ENCODE measurements at regions not wholly inside any gene's neighbourhood (a gene's known extent, or its start where the extent isn't known, plus 50 kb on each side); places are given as distances from the start of the nearest gene placed in this dataset.
"Not testable (repeated sequence)": the region's sequence is repeated elsewhere in the genome, so short reads cannot be mapped to it uniquely, and the experiment has no call there.

GRCh38 chr21:35840949-35841348 lies 219.4 kb downstream of the SETD4 start:
- DNase-seq = no peak

DNA sequence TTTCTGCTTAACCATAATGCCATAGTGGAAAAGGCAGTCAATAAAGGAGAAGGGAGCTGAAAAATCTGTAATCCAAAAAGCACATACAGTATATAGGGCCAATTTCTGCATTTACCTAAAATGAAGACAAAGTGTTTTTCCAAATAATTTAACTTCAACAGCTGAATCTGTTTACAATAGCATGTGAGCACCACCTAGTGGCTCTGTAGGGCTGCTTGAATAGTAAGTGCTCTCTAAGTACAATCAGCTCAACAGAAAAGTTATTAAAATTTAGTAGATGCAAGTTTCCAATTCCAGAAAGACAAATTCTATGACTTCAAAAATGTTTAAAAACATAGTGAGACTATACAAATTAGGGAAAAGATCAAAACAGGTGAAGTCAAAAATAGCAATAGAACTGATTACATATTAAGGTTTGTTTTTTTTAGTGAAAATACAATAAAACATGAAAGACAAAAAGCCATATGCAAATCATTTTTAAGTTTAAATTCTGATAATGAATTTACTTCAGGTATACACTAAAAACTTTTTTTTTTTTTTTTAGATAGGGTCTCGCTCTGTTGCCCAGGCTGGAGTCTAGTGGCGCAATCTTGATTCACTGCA lies 220.0 kb downstream of the SETD4 start:
- DNase-seq = no peak

GRCh38 chr21:35838987-35839763 lies 221.2 kb downstream of the SETD4 start:
- no peak for DNase-seq

- no peak for DNase-seq
Measured at GRCh38 chr21:35838350-35838749, 222.0 kb downstream of the SETD4 start.

- DNase-seq = no peak
Measured at GRCh38 chr21:35833991-35834390, 226.3 kb downstream of the SETD4 start.

GRCh38 chr21:35833388-35833787 lies 226.9 kb downstream of the SETD4 start:
- DNase-seq = no peak

GRCh38 chr21:35831230-35831629 lies 229.1 kb downstream of the SETD4 start:
- no peak for DNase-seq

DNA sequence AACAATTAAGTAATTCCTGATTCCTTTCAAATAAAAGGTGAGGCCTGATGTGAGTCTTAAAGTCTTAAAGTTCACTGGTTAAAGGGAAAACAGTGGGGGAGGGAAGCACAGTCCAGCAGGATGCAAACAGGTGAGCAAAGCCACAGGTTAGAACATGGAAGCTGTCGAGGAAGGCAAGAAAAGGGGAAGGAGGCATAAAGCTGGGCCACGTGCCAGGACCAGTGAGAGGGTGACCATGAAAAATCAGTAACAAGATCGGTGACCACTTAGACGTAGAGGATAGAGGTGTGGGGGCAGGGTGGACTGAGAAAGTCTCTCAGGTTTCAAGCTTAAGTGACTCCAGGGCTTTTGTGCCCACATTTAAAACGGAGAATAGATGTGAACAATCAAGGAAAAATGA lies 231.3 kb downstream of the SETD4 start:
- DNase-seq = no peak

DNA sequence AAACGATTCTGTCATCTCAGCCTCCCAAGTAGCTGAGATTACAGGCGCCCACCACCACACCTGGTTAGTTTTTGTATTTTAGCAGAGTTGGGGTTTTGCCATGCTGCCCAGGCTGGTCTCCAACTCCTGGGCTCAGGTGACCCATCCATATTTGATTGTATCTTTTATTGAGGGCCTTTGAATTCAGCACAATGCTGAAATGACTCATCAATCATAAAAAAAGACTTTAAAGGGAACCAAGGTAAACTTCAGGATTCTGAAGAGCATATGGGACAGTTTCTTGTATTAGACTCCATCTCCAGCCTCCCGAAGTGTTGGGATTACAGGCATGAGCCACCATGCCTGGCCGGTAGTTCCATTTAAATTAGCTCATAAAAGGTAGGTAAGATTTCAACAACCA lies 232.2 kb downstream of the SETD4 start:
- DNase-seq = no peak

- DNase-seq = no peak
Measured at GRCh38 chr21:35827004-35827403, 233.3 kb downstream of the SETD4 start.

DNA sequence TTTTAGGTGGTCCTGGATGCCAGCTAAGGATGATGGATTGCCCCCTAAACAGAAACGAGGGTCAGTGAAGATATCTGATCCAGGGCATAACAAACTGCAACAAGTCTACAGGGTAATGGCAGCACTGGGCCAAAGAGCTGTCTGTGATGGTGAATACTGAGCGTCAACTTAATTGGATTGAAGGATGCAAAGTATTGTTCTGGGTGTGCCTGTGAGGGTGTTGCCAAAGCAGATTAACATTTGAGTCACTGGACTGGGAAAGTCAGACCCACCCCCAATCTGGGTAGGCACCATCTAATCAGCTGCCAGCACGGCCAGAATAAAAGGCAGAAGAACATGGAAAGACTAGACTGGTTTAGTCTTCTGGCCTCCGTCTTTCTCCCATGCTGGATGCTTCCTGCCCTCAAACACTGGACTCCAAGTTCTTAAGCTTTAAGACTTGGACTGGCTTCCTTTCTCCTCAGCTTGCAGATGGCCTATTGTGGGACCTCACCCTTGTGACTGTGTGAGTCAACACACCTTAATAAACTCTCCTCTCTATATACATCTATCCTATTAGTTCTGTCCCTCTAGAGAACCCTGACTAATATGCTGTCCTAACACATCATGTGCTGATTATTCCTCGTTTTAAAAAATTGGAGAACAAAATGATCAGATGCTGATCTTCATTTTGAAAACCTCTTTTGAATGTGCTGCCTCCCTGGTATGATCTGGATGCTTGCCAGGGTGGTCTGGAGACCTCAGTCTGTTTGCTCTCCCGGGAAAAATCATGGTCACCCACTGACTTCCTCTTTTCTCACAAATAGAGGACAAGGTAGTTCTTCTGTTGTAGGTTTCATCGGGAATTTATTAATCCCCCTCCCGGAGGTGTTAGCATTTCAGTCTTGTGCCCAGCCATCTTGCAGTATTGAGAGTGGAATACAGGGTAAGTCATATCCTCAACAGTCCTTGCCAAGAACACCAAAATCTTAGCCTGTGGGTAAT lies 234.7 kb downstream of the SETD4 start:
- DNase-seq = no peak

- no peak for DNase-seq
Measured at GRCh38 chr21:35824136-35824535, 236.2 kb downstream of the SETD4 start.

DNA sequence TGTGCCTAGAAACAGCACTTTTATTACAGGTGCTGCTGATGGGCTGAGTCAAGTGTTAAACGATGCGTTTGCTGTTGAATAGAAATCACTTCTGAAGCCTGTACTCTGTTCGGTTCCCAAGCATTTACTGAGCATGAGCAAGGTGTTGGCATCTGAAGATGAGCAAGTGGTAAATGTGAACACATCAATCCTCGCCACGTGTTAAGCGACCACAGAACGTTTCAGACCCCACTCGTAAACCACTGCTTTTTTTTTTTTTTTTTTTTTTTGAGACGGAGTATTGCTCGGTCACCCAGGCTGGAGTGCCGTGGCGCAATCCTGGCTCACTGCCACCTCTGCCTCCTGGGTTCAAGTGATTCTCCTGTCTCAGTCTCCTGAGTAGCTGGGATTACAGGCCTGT lies 241.2 kb downstream of the SETD4 start:
- no peak for DNase-seq

GRCh38 chr21:35818597-35818996 lies 241.7 kb downstream of the SETD4 start:
- no peak for DNase-seq

- DNase-seq = no peak
Measured at GRCh38 chr21:35814858-35815619, 245.3 kb downstream of the SETD4 start.

GRCh38 chr21:35812679-35813078 lies 247.6 kb downstream of the SETD4 start:
- DNase-seq = no peak

DNA sequence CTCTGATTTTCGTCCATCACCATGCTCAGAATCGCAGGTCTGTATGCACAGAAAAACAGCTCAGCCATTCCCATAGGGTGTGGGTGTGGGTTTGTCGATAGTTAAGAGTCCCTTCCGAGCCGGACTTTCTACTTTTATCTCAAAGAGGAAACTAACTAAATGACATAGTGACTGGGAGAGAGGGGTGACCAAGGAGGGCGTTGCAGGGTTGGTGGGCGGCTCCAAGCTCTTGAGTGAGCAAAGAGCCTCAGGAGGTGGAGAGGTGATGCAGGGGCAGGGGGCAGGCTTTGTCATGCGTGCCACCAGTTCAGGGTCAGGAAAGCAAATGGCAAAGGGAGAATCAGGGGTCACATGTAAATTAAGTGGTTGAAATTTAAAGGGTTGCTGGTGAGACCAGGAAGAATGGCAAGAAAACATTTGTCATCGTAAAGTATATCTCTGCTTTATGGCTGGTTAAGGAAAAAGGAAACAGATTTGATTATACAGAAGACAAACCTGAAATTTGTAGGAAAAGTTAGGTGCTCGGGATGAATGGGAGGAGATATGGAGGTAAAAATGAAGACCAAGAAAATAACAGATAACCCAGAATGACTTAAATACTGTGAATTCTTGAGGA lies 249.0 kb downstream of the SETD4 start:
- no peak for DNase-seq

GRCh38 chr21:35810431-35810970 lies 249.8 kb downstream of the SETD4 start:
- DNase-seq = no peak

GRCh38 chr21:35801391-35801790 lies 258.9 kb downstream of the SETD4 start:
- no peak for DNase-seq

DNA sequence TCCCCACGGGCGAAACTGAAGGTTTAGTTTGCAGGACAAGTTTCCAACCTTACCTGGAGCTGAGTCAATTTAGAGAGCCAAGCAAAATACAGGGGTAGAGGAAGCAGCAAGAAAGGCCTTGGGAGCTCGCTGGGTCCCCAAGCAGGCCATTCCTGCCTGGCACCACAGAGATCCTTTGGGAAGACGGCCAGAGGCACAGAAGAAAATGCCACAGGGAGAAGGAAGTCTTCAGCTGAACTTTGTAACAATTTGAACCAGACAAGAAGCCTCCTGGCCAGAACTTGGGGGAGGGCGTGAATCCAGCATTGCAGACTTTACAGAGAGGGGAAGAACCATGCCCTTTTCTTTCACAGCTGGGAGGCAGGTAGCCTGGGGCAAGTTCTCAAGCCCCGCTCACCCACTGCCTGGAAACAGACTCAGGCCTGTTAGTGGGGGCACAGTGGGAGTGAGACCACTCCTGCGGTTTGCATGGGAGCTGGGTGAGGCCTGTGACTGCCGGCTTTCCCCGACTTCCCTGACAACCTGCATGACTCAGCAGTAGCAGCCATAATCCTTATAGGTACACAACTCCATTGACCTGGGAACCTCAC lies 259.4 kb downstream of the SETD4 start:
- not testable (repeated sequence) for DNase-seq

DNA sequence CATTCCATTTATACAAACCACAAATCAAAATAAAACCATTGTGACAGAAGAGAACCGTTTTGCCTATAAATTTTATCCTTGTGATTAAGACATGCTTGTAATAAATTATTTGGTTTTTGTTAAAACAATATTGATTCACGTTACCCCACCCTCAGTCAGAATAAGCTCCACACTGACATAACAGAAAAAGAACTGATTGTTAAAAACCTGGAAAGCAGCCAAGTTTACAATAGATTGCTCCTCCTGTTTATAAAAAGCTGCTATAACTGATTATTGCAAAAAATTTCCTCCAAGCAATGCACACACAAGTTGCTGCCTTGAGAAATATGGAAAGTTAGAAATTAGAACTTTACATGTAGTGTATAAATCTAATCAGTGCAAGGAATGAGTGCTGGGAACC lies 263.5 kb downstream of the SETD4 start:
- no peak for DNase-seq
